ENCODE measurements at regions not wholly inside any gene's neighbourhood (a gene's known extent, or its start where the extent isn't known, plus 50 kb on each side); places are given as distances from the start of the nearest gene placed in this dataset.
"Not testable (repeated sequence)": the region's sequence is repeated elsewhere in the genome, so short reads cannot be mapped to it uniquely, and the experiment has no call there.

DNA sequence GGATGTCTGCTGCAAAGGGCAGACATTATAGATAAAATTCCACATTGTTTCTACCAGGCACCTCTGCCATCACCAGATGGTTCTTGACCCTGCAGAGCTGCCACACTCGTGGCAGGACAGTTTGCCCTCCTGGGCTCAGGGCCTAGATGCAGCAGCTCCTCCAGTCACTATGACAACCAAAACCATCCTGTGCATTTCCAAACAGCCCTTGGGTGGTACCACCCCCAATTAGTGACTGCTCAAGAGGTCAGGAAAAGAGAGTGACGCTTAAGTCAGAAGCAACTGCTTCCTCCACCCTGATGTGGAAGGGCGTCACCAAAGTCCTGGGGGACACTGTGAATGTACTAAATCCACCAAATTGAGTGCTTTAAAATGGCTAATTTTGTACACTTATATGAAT is 109.2 kb downstream of the C16orf95 start (continued):
- no peak for TF ChIP-seq RAD21 (IDR thresholded peaks at IDR 0.05; ENCODE audit: insufficient read depth, low read depth, low read length)

DNA sequence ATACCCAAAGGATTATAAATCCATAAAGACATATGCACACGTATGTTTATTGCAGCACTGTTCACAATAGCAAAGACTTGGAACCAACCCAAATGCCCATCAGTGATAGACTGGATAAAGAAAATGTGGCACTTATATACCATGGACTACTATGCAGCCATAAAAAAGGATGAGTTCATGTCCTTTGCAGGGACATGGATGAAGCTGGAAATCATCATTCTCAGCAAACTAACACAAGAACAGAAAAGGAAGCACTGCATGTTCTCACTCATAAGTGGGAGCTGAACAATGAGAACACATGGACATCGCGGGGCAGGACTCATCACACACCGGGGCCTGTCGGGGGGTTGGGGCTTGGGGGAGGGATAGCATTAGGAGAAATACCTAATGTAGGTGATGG is 108.2 kb downstream of the C16orf95 start:
- ATAC-seq; DNase-seq (ENCODE audit: low read depth, low spot score); H2AFZ ChIP-seq (ENCODE audit: control insufficient read depth, low read depth, low read length); SMC1A ChIA-PET (ENCODE audit: uncharacterized antibody, unreplicated experiment); POLR2A ChIA-PET; H3K4me3 ChIP-seq; H3K79me2 ChIP-seq (ENCODE audit: control insufficient read depth, insufficient read depth, low read length); H3K9me3 ChIP-seq (replicated peaks; ENCODE audit: control insufficient read depth, insufficient read depth, low read length); in situ Hi-C loops (cut with MboI); BruUV-seq (replicated peaks); H3K4me1 ChIP-seq (ENCODE audit: control insufficient read depth, insufficient read depth, low read length); H4K20me1 ChIP-seq (ENCODE audit: control insufficient read depth, insufficient read depth); FAIRE-seq; H3K27ac ChIP-seq (ENCODE audit: control insufficient read depth, insufficient read depth); H3K36me3 ChIP-seq (ENCODE audit: control insufficient read depth in 2 of 2, insufficient read depth in 2 of 2, low read length in 1 of 2); H3K9ac ChIP-seq (ENCODE audit: control insufficient read depth, insufficient read depth, low read length); H3K27me3 ChIP-seq (replicated peaks in 1 of 2; ENCODE audit: control insufficient read depth in 2 of 2, insufficient read depth in 2 of 2, low read length in 1 of 2); H3K4me2 ChIP-seq (ENCODE audit: control insufficient read depth, insufficient read depth); intact Hi-C loops (cut with micrococcal nuclease; ENCODE audit: unreplicated experiment); RAD21 ChIA-PET (ENCODE audit: unreplicated experiment); CTCF ChIA-PET: not testable (repeated sequence)
- WGBS (ENCODE audit: insufficient coverage, insufficient replicate concordance, low lambda C conversion rate, missing lambda C conversion rate), result 60% methylated on average over 1 of the region's 5 CpGs

DNA sequence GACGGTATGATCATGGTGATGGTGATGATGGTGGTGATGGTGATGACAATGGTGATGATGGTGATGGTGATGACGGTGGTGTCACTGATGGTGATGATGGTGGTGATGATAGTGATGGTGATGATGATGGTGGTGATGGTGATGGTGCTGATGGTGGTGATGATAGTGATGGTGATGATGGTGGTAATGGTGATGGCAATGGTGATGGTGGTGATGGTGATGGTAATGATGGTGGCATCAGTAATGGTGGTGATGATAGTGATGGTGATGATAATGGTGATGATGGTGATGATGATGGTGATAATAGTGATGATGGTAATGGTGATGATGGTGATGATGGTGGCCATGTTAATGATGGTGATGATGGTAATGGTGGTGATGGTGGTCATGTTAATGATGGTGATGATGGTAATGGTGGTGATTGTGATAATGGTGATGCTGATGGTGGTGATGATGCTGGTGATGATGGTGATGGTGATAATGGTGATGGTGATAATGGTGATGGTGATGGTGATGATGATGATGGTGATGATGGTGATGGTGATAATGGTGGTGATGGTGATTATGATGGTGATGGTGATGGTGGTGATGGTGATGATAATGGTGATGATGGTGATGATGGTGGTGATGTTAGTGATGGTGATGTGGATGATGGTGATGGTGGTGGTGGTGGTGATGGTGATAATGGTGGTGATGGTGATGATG is 107.2 kb downstream of the C16orf95 start:
- FAIRE-seq, result no peak
- H3K9ac ChIP-seq (ENCODE audit: control insufficient read depth, insufficient read depth, low read length), result no peak overlapping the region
- no peak overlapping the region for H3K4me2 ChIP-seq (ENCODE audit: control insufficient read depth, insufficient read depth)
- POLR2A ChIA-PET, result no interaction called here
- no peaks in the 10 kb centered on the region for H3K79me2 ChIP-seq (ENCODE audit: control insufficient read depth, insufficient read depth, low read length)
- no peak overlapping the region for H2AFZ ChIP-seq (ENCODE audit: control insufficient read depth, low read depth, low read length)
- no peaks in the 10 kb centered on the region for H3K4me1 ChIP-seq (ENCODE audit: control insufficient read depth, insufficient read depth, low read length)
- H3K9me3 ChIP-seq (replicated peaks; ENCODE audit: control insufficient read depth, insufficient read depth, low read length), result no peaks in the 10 kb centered on the region
- H3K27ac ChIP-seq (ENCODE audit: control insufficient read depth, insufficient read depth), result no peak overlapping the region
- WGBS (ENCODE audit: insufficient coverage, insufficient replicate concordance, low lambda C conversion rate, missing lambda C conversion rate), result 54% methylated on average over 2 of the region's 2 CpGs
- no peaks in the 10 kb centered on the region for H3K36me3 ChIP-seq (ENCODE audit: control insufficient read depth in 2 of 2, insufficient read depth in 2 of 2, low read length in 1 of 2)
- no peak for ATAC-seq
- DNase-seq (ENCODE audit: low read depth, low spot score), result no peak
- RAD21 ChIA-PET (ENCODE audit: unreplicated experiment), result no interaction called here
- TF ChIP-seq ZNF384 (IDR thresholded peaks at IDR 0.05; ENCODE audit: borderline replicate concordance, low read depth, low read length) (no peak), ZNF24 (IDR thresholded peaks at IDR 0.05) (no peak), MYB (IDR thresholded peaks at IDR 0.05; ENCODE audit: borderline replicate concordance, low read depth, low read length) (no peak), STAT3 (IDR thresholded peaks at IDR 0.05; ENCODE audit: low read depth, low read length) (no peak)
- H3K4me3 ChIP-seq, result no peak overlapping the region
- BruUV-seq (replicated peaks), result no TSS peak
- CTCF ChIA-PET, result no interaction called here
- no peaks in the 10 kb centered on the region for H4K20me1 ChIP-seq (ENCODE audit: control insufficient read depth, insufficient read depth)
- H3K27me3 ChIP-seq (replicated peaks in 1 of 2; ENCODE audit: control insufficient read depth in 2 of 2, insufficient read depth in 2 of 2, low read length in 1 of 2), result no peaks in the 10 kb centered on the region
- in situ Hi-C loops (cut with MboI), result no loop called here
- SMC1A ChIA-PET (ENCODE audit: uncharacterized antibody, unreplicated experiment), result no interaction called here
- intact Hi-C loops (cut with micrococcal nuclease; ENCODE audit: unreplicated experiment), result no loop called here
